NT2/D1 (cell line): ENCODE measurements at regions not wholly inside any gene's neighbourhood (a gene's known extent, or its start where the extent isn't known, plus 50 kb on each side); places are given as distances from the start of the nearest gene placed in this dataset.

Experiments used
- SUZ12 ChIP-seq: IDR thresholded peaks from 2 replicates; pipeline ENCODE4 v1.6.1; 2011; ENCODE audit not compliant: insufficient read length, insufficient read depth; ENCODE audit errors: extremely low read depth
- YY1 ChIP-seq: IDR thresholded peaks from 2 replicates; pipeline ENCODE4 v1.6.1; 2011; ENCODE audit not compliant: insufficient read length, insufficient read depth
- ZNF274 ChIP-seq: IDR thresholded peaks from 2 replicates; pipeline ENCODE4 v1.6.1; 2011; ENCODE audit warnings: mild to moderate bottlenecking, low read depth, low read length

DNA sequence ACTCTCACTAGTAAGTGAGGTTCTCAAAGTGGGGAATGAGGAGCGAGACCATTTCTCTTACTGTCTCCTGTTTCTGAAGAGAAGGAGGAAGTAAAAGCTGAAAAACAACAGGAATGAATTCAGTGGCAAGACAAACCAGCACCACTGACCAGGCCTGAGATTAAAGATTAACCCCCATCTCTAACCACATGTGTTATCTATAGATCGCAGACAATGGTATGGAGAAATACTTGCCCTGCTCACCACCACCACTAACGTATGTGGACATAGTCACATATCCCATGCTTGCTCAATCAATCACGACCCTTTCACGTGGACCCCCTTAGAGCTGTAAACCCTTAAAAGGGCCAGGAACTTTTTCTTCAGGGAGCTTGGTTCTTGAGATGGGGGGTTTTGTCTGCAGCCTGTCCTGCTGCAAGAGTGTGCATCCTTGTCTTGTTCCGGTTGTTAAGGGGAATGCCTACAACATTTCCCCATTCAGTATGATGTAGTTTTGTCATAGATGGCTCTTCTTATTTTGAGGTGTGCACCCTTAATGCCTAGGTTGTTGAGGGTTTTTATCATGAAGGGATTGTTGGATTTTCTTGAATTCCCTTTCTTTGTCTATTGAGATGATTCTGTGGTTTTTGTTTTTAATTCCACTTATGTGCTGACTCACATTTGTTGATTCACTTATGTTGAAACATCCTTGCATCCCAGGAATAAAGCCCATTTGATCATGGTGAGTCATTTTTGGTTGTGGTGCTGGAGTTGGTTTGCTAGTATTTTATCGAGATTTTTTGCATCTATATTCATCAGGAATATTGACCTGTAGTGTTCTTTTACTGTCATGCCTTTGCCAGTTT is 698.8 kb upstream of the LMO3 start:
- TF ChIP-seq YY1 (no peak), SUZ12 (no peak), ZNF274 (no peak)
